H1 (cell line): ENCODE measurements at regions not wholly inside any gene's neighbourhood (a gene's known extent, or its start where the extent isn't known, plus 50 kb on each side); places are given as distances from the start of the nearest gene placed in this dataset.

Source experiments
- CTCF ChIA-PET: fragments of 300-600 bp; sonication (Branson Sonifier 250); formaldehyde crosslinking; loops from one replicate; lab custom pipeline; 2021; ENCODE audit not compliant: partially characterized antibody; lab: Charles Lee
- POLR2A ChIA-PET: fragments of 300-600 bp; sonication (Branson Sonifier 250); formaldehyde crosslinking; loops from one replicate; lab custom pipeline; 2021; ENCODE audit warnings: inconsistent platforms; ENCODE audit not compliant: partially characterized antibody; lab: Charles Lee
- DNase-seq, 2 experiments: peaks; one replicate each; pipeline versions ENCODE4 v3.0.0 to v3.0.0-alpha.2; 2010 to 2022; ENCODE audit warnings: low spot score in 2 of 2, low read depth in 1 of 2, mixed read lengths in 1 of 2
- FAIRE-seq: peaks from 2 replicates; lab custom pipeline; 2011; peaks lifted over from hg19 to GRCh38; lab: Jason Lieb, UNC
- H2AFZ ChIP-seq: 2 replicates; pipeline ENCODE4 v1.8.1; 2012; ENCODE audit warnings: low read length, inconsistent platforms
- H2AK5ac ChIP-seq: 2 replicates; pipeline ENCODE4 v1.6.1; 2013; ENCODE audit warnings: low read depth, low read length
- H2BK120ac ChIP-seq: replicated peaks from 2 replicates; pipeline ENCODE3; 2013; ENCODE audit warnings: low read depth, low read length, inconsistent platforms
- H2BK12ac ChIP-seq: 2 replicates; pipeline ENCODE4 v1.6.1; 2013; ENCODE audit warnings: low read depth, low read length
- H2BK15ac ChIP-seq: 2 replicates; pipeline ENCODE4 v1.6.1; 2013; ENCODE audit warnings: low read length
- H2BK20ac ChIP-seq: 2 replicates; pipeline ENCODE4 v1.6.1; 2013; ENCODE audit warnings: low read length
- H2BK5ac ChIP-seq: 2 replicates; pipeline ENCODE4 v1.6.1; 2013; ENCODE audit warnings: low read depth, low read length
- H3K14ac ChIP-seq: 2 replicates; pipeline ENCODE4 v1.6.1; 2013; ENCODE audit warnings: inconsistent platforms; ENCODE audit not compliant: insufficient read length
- H3K18ac ChIP-seq: 2 replicates; pipeline ENCODE4 v1.6.1; 2013; ENCODE audit warnings: low read length; ENCODE audit errors: extremely low read depth
- H3K23ac ChIP-seq: 2 replicates; pipeline ENCODE4 v1.6.1; 2013; ENCODE audit warnings: inconsistent platforms; ENCODE audit not compliant: insufficient read length
- H3K23me2 ChIP-seq: 2 replicates; pipeline ENCODE4 v1.6.1; 2013; ENCODE audit warnings: low read depth, low read length
- H3K27ac ChIP-seq: 2 replicates; pipeline ENCODE4 v1.6.1; 2011; ENCODE audit warnings: low read depth, low read length, inconsistent platforms
- H3K27me3 ChIP-seq, 4 experiments: replicated peaks in 1 of 4; 1 replicate in 1 of 4; 2 replicates in 3 of 4; pipeline versions ENCODE4 v1.6.1 to v1.8.1; 2011 to 2013; ENCODE audit warnings: low read length in 3 of 4, mild to moderate bottlenecking in 3 of 4, inconsistent platforms in 2 of 4, mixed read lengths in 2 of 4, moderate library complexity in 1 of 4; ENCODE audit not compliant: control insufficient read depth in 3 of 4, insufficient read depth in 3 of 4; ENCODE audit errors: extremely low read depth in 1 of 4
- H3K36me3 ChIP-seq, 4 experiments: 2 replicates each; pipeline versions ENCODE4 v1.6.1 to v1.8.1; 2011 to 2013; ENCODE audit warnings: mild to moderate bottlenecking in 4 of 4, low read length in 3 of 4, moderate library complexity in 2 of 4, control low read depth in 1 of 4, inconsistent platforms in 1 of 4; ENCODE audit not compliant: insufficient read depth in 4 of 4, control insufficient read depth in 2 of 4
- H3K4ac ChIP-seq: replicated peaks from 2 replicates; pipeline ENCODE3; 2013; ENCODE audit warnings: low read length, low read depth, mixed read lengths, inconsistent platforms; ENCODE audit not compliant: insufficient read length
- H3K4me1 ChIP-seq, 4 experiments: replicated peaks in 1 of 4; 1 replicate in 1 of 4; 2 replicates in 3 of 4; pipeline versions ENCODE4 v1.6.1 to v1.8.1; 2011 to 2013; ENCODE audit warnings: low read length in 3 of 4, inconsistent platforms in 2 of 4, mixed read lengths in 1 of 4; ENCODE audit not compliant: insufficient read depth in 4 of 4, control insufficient read depth in 3 of 4
- H3K4me2 ChIP-seq, 2 experiments: 2 replicates each; pipeline versions ENCODE4 v1.6.1 to v1.8.1; 2011 to 2013; ENCODE audit warnings: low read depth in 2 of 2, low read length in 2 of 2, control low read depth in 1 of 2, inconsistent platforms in 1 of 2, mild to moderate bottlenecking in 1 of 2; ENCODE audit not compliant: insufficient read depth in 1 of 2
- H3K4me3 ChIP-seq, 4 experiments: fragments of 200-600, 300-600 bp in 1 of 4; sonication (generic), shearing (Covaris generic), sonication (Bioruptor Twin) in 1 of 4; 2 replicates each; pipeline versions ENCODE4 v1.5.1 to v1.8.1; 2011 to 2016; ENCODE audit warnings: low read length in 4 of 4, low read depth in 3 of 4, control low read depth in 2 of 4, inconsistent platforms in 2 of 4, mild to moderate bottlenecking in 2 of 4, mixed read lengths in 1 of 4, moderate library complexity in 1 of 4; ENCODE audit not compliant: insufficient read depth in 2 of 4; ENCODE audit errors: extremely low read depth in 1 of 4
- H3K56ac ChIP-seq: replicated peaks from 2 replicates; pipeline ENCODE3; 2013; ENCODE audit warnings: low read depth, mild to moderate bottlenecking, mixed read lengths, low read length, inconsistent platforms; ENCODE audit not compliant: insufficient read length
- H3K79me1 ChIP-seq: 2 replicates; pipeline ENCODE4 v1.6.1; 2013; ENCODE audit warnings: low read depth, low read length, control low read depth
- H3K79me2 ChIP-seq, 2 experiments: 2 replicates each; pipeline versions ENCODE4 v1.6.1 to v1.8.1; 2012 to 2013; ENCODE audit warnings: low read length in 2 of 2, mild to moderate bottlenecking in 2 of 2, inconsistent platforms in 1 of 2; ENCODE audit not compliant: insufficient read depth in 2 of 2, control insufficient read depth in 1 of 2
- H3K9ac ChIP-seq, 4 experiments: replicated peaks in 1 of 4; 1 replicate in 1 of 4; 2 replicates in 3 of 4; pipeline versions ENCODE4 v1.6.1 to v1.8.1; 2011 to 2013; ENCODE audit warnings: low read depth in 3 of 4, low read length in 3 of 4, control low read depth in 2 of 4, mild to moderate bottlenecking in 2 of 4, moderate library complexity in 2 of 4, inconsistent platforms in 1 of 4; ENCODE audit errors: extremely low read depth in 1 of 4
- H3K9me3 ChIP-seq, 2 experiments: 2 replicates each; pipeline versions ENCODE4 v1.6.1 to v1.8.1; 2012 to 2013; ENCODE audit warnings: mild to moderate bottlenecking in 2 of 2, moderate library complexity in 2 of 2, control low read depth in 1 of 2, inconsistent platforms in 1 of 2, low read depth in 1 of 2, low read length in 1 of 2, mixed read lengths in 1 of 2; ENCODE audit not compliant: insufficient read depth in 2 of 2
- H4K20me1 ChIP-seq, 2 experiments: replicated peaks in 1 of 2; 2 replicates each; pipeline versions ENCODE3 to v1.8.1; 2011 to 2013; ENCODE audit warnings: inconsistent platforms in 2 of 2, low read length in 2 of 2, mild to moderate bottlenecking in 1 of 2; ENCODE audit not compliant: insufficient read depth in 2 of 2, control insufficient read depth in 1 of 2
- H4K5ac ChIP-seq: 2 replicates; pipeline ENCODE4 v1.6.1; 2013; ENCODE audit warnings: low read length, low read depth, mixed read lengths, inconsistent platforms; ENCODE audit not compliant: insufficient read length
- H4K8ac ChIP-seq: 2 replicates; pipeline ENCODE4 v1.8.0; 2013; ENCODE audit warnings: mild to moderate bottlenecking, moderate library complexity, low read length, inconsistent platforms; ENCODE audit not compliant: insufficient read depth; ENCODE audit errors: extremely low read depth
- H4K91ac ChIP-seq: replicated peaks from 2 replicates; pipeline ENCODE3; 2013; ENCODE audit warnings: low read length, mixed read lengths, inconsistent platforms; ENCODE audit not compliant: insufficient read length
- BCL11A ChIP-seq, 2 experiments: IDR thresholded peaks; one replicate each; pipeline ENCODE4 v1.6.1; 2011; ENCODE audit warnings: low read depth in 2 of 2, low read length in 2 of 2, mild to moderate bottlenecking in 2 of 2
- RNF2 ChIP-seq: fragments of 200-900, 300-1000 bp; sonication (generic); IDR thresholded peaks from 2 replicates; pipeline ENCODE4 v1.7.1; 2016; ENCODE audit warnings: borderline replicate concordance, low read depth, mild to moderate bottlenecking, antibody characterized with exemption, low read length; ENCODE audit not compliant: poor library complexity, severe bottlenecking; ENCODE audit errors: missing control alignments
- SIN3A ChIP-seq, 2 experiments: IDR thresholded peaks in 1 of 2; conservative IDR thresholded peaks in 1 of 2; 2 replicates each; pipeline ENCODE4 v1.6.1; 2011 to 2012; ENCODE audit warnings: low read length in 2 of 2, improper control_type of control experiment in 1 of 2, low read depth in 1 of 2, mild to moderate bottlenecking in 1 of 2
- SIX5 ChIP-seq: IDR thresholded peaks from 2 replicates; pipeline ENCODE4 v1.6.1; 2011; ENCODE audit warnings: mild to moderate bottlenecking, low read depth, low read length
- WGBS, 2 experiments: shearing (Covaris generic) in 1 of 2; methylation state at CpG; one replicate each; pipeline versions ENCODE4 v1.1.6 to v1.1.7; 2013 to 2015; ENCODE audit warnings: low lambda C conversion rate in 2 of 2, mixed read lengths in 2 of 2, inconsistent platforms in 1 of 2, low coverage in 1 of 2, missing lambda C conversion rate in 1 of 2; ENCODE audit not compliant: insufficient replicate concordance in 2 of 2, insufficient coverage in 1 of 2, insufficient read length in 1 of 2; ENCODE audit errors: extremely low coverage in 1 of 2, missing lambda C conversion rate in 1 of 2; 5-methylcytosine and 5-hydroxymethylcytosine counted together

GRCh38 chr2:75431276-75431675 lies 129.5 kb downstream of the EVA1A start:
- WGBS, 2 experiments, result 94% methylated on average over 1 of the region's 1 CpG; no CpG with 5 or more reads in 1 of the 2 experiments
- Histone ChIP-seq H3K4me2 (no peak overlapping the region), H3K27ac (no peak overlapping the region), H3K18ac (no peak overlapping the region), H2BK15ac (no peak overlapping the region), H2BK120ac (peak overlapping the region; percentile 78), H3K56ac (no peak overlapping the region), H3K79me1 (no peaks in the 10 kb centered on the region), H3K79me2 (no peaks in the 10 kb centered on the region), H2BK12ac (no peak overlapping the region), H3K23ac (no peak overlapping the region), H3K14ac (no peak overlapping the region), H3K4ac (no peak overlapping the region), H3K27me3 (no peaks in the 10 kb centered on the region), H2AFZ (no peak overlapping the region; the same call in 1 of the 2 replicates), H3K9ac (no peak overlapping the region), H4K91ac (no peak overlapping the region), H2BK20ac (no peak overlapping the region), H4K5ac (no peak overlapping the region), H3K4me3 (no peak overlapping the region), H3K4me1 (peaks cover 4 to 20% (median 7%) of the 10 kb centered on the region in 4 experiments; a peak in 6 of 7 replicates), H3K9me3 (no peaks in the 10 kb centered on the region), H4K20me1 (no peaks in the 10 kb centered on the region), H3K23me2 (no peaks in the 10 kb centered on the region; the same call in 1 of the 2 replicates), H3K36me3 (no peaks in the 10 kb centered on the region), H2BK5ac (0 out of 2 replicates have a peak overlapping the region, but pooled peaks have one; percentile 13), H4K8ac (no peak overlapping the region), H2AK5ac (no peak overlapping the region)
- DNase-seq (no peak), FAIRE-seq (no peak)
- TF ChIP-seq RNF2 (no peak), BCL11A (IDR thresholded peaks at IDR 0.05; ENCODE audit: low read depth in 2 of 2, low read length in 2 of 2) (no peak), SIN3A (conservative IDR thresholded peaks at IDR 0.05 in 1 of 2, IDR thresholded peaks at IDR 0.05 in 1 of 2; ENCODE audit: low read depth in 1 of 2, low read length in 2 of 2) (no peak), SIX5 (no peak)
- ChIA-PET POLR2A (no interaction called here), CTCF (no interaction called here)
